SKM-1 (cell line): ENCODE measurements at regions not wholly inside any gene's neighbourhood (a gene's known extent, or its start where the extent isn't known, plus 50 kb on each side); places are given as distances from the start of the nearest gene placed in this dataset.

ENCODE experiments used
- DNase-seq: peaks from one replicate; lab custom pipeline; 2025; ENCODE audit not compliant: unreplicated experiment; lab: John Stamatoyannopoulos, UW

- DNase-seq = no peak
These were observed 73.7 kb downstream of the MINAR2 start for GRCh38 chr5:129821477-129822131.

GRCh38 chr5:129830288-129830687, 74.0 kb upstream of the CHSY3 start:
- no peak for DNase-seq

GRCh38 chr5:129836321-129836720, 67.9 kb upstream of the CHSY3 start:
- DNase-seq = no peak

- DNase-seq = no peak
These were observed 59.5 kb upstream of the CHSY3 start for GRCh38 chr5:129844764-129845163.

- peak; percentile 52 for DNase-seq
These were observed 51.4 kb upstream of the CHSY3 start for GRCh38 chr5:129852747-129853352.

GRCh38 chr5:129853588-129853987, 50.7 kb upstream of the CHSY3 start:
- no peak for DNase-seq
